CD4-positive, alpha-beta T cell (primary cell): ENCODE measurements at regions not wholly inside any gene's neighbourhood (a gene's known extent, or its start where the extent isn't known, plus 50 kb on each side); places are given as distances from the start of the nearest gene placed in this dataset.

Experiments used
- ATAC-seq: fragments of 200-7000 bp; cut with Tn5 transposase; one replicate; pipeline ENCODE4 v1.10.0; 2022; ENCODE audit warnings: mild to moderate bottlenecking; ENCODE audit not compliant: poor library complexity
- CTCF ChIA-PET: fragments of 350-600 bp; sonication (Branson Sonifier 250); formaldehyde crosslinking; loops from one replicate; lab custom pipeline; 2021; ENCODE audit warnings: antibody characterized with exemption, inconsistent platforms; lab: Charles Lee
- POLR2A ChIA-PET: fragments of 350-600 bp; sonication (Branson Sonifier 250); formaldehyde crosslinking; loops from one replicate; lab custom pipeline; 2021; ENCODE audit warnings: antibody characterized with exemption, inconsistent platforms; lab: Charles Lee
- DNase-seq, 14 experiments: peaks; one replicate each; pipeline ENCODE4 v3.0.0-alpha.2; 2013 to 2020; ENCODE audit warnings: mixed read lengths in 2 of 14
- H3K27ac ChIP-seq, 2 donors: one replicate each; pipeline versions ENCODE4 v1.5.1 to v1.7.0; 2013; ENCODE audit warnings: low read length in 2 of 2, low read depth in 1 of 2, mild to moderate bottlenecking in 1 of 2
- H3K27me3 ChIP-seq, 2 experiments: 1 replicate in 1 of 2; 2 replicates in 1 of 2; pipeline versions ENCODE4 v1.6.1 to v1.7.0; 2013; ENCODE audit warnings: low read length in 2 of 2, control low read depth in 1 of 2, mild to moderate bottlenecking in 1 of 2, moderate library complexity in 1 of 2; ENCODE audit not compliant: insufficient read depth in 2 of 2, control insufficient read depth in 1 of 2
- H3K36me3 ChIP-seq: one replicate; pipeline ENCODE4 v1.6.1; 2013; ENCODE audit warnings: low read length, control low read depth; ENCODE audit not compliant: insufficient read depth
- H3K4me1 ChIP-seq: one replicate; pipeline ENCODE4 v1.6.1; 2013; ENCODE audit warnings: low read length, control low read depth; ENCODE audit not compliant: insufficient read depth
- H3K4me3 ChIP-seq: one replicate; pipeline ENCODE4 v1.5.1; 2013; ENCODE audit warnings: mild to moderate bottlenecking, low read length, moderate library complexity
- H3K9me3 ChIP-seq, 2 experiments: 1 replicate in 1 of 2; 2 replicates in 1 of 2; pipeline versions ENCODE4 v1.6.1 to v1.7.0; 2013; ENCODE audit warnings: low read length in 2 of 2, mild to moderate bottlenecking in 2 of 2, control low read depth in 1 of 2, moderate library complexity in 1 of 2; ENCODE audit not compliant: control insufficient read depth in 1 of 2, insufficient read depth in 1 of 2
- H3K27ac Mint-ChIP-seq: one replicate; pipeline ENCODE4 v1.8.0; 2020; ENCODE audit warnings: mixed read lengths
- H3K27me3 Mint-ChIP-seq: one replicate; pipeline ENCODE4 v1.8.0; 2021; ENCODE audit warnings: mixed read lengths
- H3K36me3 Mint-ChIP-seq: one replicate; pipeline ENCODE4 v1.8.0; 2021; ENCODE audit warnings: low read depth, mixed read lengths
- H3K4me1 Mint-ChIP-seq: one replicate; pipeline ENCODE4 v1.8.0; 2021; ENCODE audit warnings: low read depth, mixed read lengths
- H3K4me3 Mint-ChIP-seq: one replicate; pipeline ENCODE4 v1.8.0; 2020; ENCODE audit warnings: mild to moderate bottlenecking, mixed read lengths
- H3K9me3 Mint-ChIP-seq: one replicate; pipeline ENCODE4 v1.8.0; 2020; ENCODE audit warnings: mixed read lengths
- intact Hi-C, 2 experiments: fragments of 100-400 bp; cut with DNase I in 1 of 2; cut with micrococcal nuclease in 1 of 2; formaldehyde crosslinking; loops; one replicate each; pipeline versions ENCODE4 v1.15.1 to v1.9.0; 2023 to 2025; cut with DNase I, micrococcal nuclease
- TF ChIP-seq, protein P1 (sequence below): fragments of 200-600 bp; IDR thresholded peaks from one replicate; pipeline ENCODE4 v1.8.0; 2022; ENCODE audit warnings: antibody characterized with exemption, mild to moderate bottlenecking

DNA sequence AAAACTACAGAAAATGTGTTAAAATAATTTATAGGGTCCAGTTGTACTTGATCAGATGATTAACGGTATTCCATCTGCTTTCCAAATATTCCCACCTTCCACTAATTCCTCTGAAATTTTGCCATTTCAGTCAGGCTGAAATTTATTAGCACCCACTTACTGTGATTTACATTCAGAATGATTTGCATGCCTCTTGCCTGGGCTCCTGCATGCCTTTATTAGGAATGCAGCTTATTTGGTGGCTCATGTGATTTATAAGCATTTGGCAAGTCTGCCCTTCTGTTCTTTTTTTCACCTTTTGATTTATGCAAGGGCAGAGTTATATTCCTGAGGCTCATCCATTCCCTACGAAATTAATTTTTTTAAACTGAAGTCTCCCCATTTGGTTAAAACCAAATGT, 1594.5 kb upstream of the PIK3C3 start:
- intact Hi-C loops: no loop called here
- Mint-ChIP-seq H3K27me3 (no peaks in the 10 kb centered on the region), H3K36me3 (no peaks in the 10 kb centered on the region), H3K9me3 (peaks cover 14% of the 10 kb centered on the region), H3K4me3 (no peak overlapping the region), H3K4me1 (no peaks in the 10 kb centered on the region), H3K27ac (no peak overlapping the region)
- TF ChIP-seq, protein P1, sequence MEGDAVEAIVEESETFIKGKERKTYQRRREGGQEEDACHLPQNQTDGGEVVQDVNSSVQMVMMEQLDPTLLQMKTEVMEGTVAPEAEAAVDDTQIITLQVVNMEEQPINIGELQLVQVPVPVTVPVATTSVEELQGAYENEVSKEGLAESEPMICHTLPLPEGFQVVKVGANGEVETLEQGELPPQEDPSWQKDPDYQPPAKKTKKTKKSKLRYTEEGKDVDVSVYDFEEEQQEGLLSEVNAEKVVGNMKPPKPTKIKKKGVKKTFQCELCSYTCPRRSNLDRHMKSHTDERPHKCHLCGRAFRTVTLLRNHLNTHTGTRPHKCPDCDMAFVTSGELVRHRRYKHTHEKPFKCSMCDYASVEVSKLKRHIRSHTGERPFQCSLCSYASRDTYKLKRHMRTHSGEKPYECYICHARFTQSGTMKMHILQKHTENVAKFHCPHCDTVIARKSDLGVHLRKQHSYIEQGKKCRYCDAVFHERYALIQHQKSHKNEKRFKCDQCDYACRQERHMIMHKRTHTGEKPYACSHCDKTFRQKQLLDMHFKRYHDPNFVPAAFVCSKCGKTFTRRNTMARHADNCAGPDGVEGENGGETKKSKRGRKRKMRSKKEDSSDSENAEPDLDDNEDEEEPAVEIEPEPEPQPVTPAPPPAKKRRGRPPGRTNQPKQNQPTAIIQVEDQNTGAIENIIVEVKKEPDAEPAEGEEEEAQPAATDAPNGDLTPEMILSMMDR: no peak
- no peak overlapping the region for H3K4me3 ChIP-seq
- DNase-seq: no peak
- H3K9me3 ChIP-seq: no peaks in the 10 kb centered on the region
- H3K36me3 ChIP-seq: no peaks in the 10 kb centered on the region
- H3K4me1 ChIP-seq: no peaks in the 10 kb centered on the region
- POLR2A ChIA-PET: no interaction called here
- H3K27ac ChIP-seq: no peak overlapping the region
- H3K27me3 ChIP-seq: no peaks in the 10 kb centered on the region
- no peak for ATAC-seq
- CTCF ChIA-PET: no interaction called here

DNA sequence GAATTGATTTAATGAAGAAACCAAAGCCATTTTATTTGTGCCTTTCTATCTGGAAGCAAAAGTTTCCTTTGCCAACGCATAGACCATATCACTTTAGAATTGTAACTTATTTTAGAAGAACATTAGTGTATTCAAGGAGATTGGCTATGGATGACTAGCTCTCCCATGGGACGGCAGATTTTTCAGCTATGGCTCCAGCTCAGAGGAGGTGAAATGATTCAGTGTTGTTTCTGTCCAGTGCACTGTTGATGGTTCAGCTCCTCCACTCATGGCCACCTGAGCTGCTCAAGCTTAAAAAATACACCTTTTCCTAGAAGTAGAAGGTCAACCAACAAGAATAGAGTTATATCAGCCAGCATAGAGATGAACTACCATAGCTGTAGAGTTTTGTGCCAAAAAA, 1597.5 kb upstream of the PIK3C3 start:
- intact Hi-C loops: no loop called here
- H3K27ac Mint-ChIP-seq: no peak overlapping the region
- no peaks in the 10 kb centered on the region for H3K4me1 ChIP-seq
- CTCF ChIA-PET: no interaction called here
- no peaks in the 10 kb centered on the region for H3K27me3 ChIP-seq
- H3K36me3 ChIP-seq: no peaks in the 10 kb centered on the region
- POLR2A ChIA-PET: no interaction called here
- no peaks in the 10 kb centered on the region for H3K36me3 Mint-ChIP-seq
- H3K4me3 ChIP-seq: no peak overlapping the region
- H3K9me3 ChIP-seq: no peaks in the 10 kb centered on the region
- H3K9me3 Mint-ChIP-seq: peaks cover 14% of the 10 kb centered on the region
- H3K4me1 Mint-ChIP-seq: no peaks in the 10 kb centered on the region
- ATAC-seq (no peak), DNase-seq (no peak)
- no peaks in the 10 kb centered on the region for H3K27me3 Mint-ChIP-seq
- no peak overlapping the region for H3K27ac ChIP-seq
- TF ChIP-seq, protein P1: no peak
- no peak overlapping the region for H3K4me3 Mint-ChIP-seq

DNA sequence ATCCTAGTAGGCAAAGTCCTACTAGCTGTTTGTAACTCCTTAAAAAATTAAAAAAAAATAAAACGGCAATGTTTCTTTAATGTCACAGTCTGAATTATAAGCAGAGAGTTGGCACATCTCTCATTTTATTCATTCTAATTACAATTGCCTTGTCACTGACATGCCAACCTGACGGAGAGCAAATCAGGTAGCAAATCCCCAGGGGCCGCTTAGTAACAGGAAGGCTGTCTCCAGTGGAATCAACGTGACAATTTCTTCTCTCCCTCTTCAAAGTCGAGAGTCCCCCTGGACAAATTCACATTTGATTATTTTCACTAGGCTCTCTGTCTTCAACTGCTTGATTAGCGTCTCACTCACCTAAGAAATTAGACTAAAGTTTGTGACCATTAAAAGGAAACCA, 1598.9 kb upstream of the PIK3C3 start:
- no peaks in the 10 kb centered on the region for H3K36me3 Mint-ChIP-seq
- no peak overlapping the region for H3K27ac Mint-ChIP-seq
- H3K4me1 ChIP-seq: no peaks in the 10 kb centered on the region
- peaks cover 17% of the 10 kb centered on the region for H3K9me3 Mint-ChIP-seq
- ATAC-seq: no peak
- no peaks in the 10 kb centered on the region for H3K27me3 ChIP-seq
- no peaks in the 10 kb centered on the region for H3K9me3 ChIP-seq
- H3K4me1 Mint-ChIP-seq: no peaks in the 10 kb centered on the region
- no peaks in the 10 kb centered on the region for H3K27me3 Mint-ChIP-seq
- intact Hi-C loops: no loop called here
- POLR2A ChIA-PET: no interaction called here
- no peak overlapping the region for H3K27ac ChIP-seq
- no peaks in the 10 kb centered on the region for H3K36me3 ChIP-seq
- DNase-seq: no peak
- H3K4me3 ChIP-seq: no peak overlapping the region
- TF ChIP-seq, protein P1: no peak
- H3K4me3 Mint-ChIP-seq: no peak overlapping the region
- CTCF ChIA-PET: no interaction called here
